A549 (cell line): ENCODE measurements at regions not wholly inside any gene's neighbourhood (a gene's known extent, or its start where the extent isn't known, plus 50 kb on each side); places are given as distances from the start of the nearest gene placed in this dataset.

Experiments used
- ATAC-seq, 2 experiments: fragments of 200-7000 bp in 1 of 2; fragments of >200 bp in 1 of 2; cut with Nextera tagmentation in 1 of 2; cut with Tn5 transposase in 1 of 2; 3 replicates each; pipeline versions ENCODE4 v1.8.0 to v1.9.1; 2018 to 2020; ENCODE audit warnings: mild to moderate bottlenecking in 1 of 2, moderate library complexity in 1 of 2
- CTCF ChIA-PET: fragments of 300-600 bp; sonication (Branson Sonifier 250); formaldehyde crosslinking; extraction: SDS; loops from one replicate; lab custom pipeline; 2021; ENCODE audit warnings: antibody characterized with exemption, inconsistent platforms; lab: Yijun Ruan, JAX
- POLR2A ChIA-PET: fragments of 350-600 bp; formaldehyde crosslinking; extraction: SDS; loops from one replicate; lab custom pipeline; 2021; ENCODE audit warnings: antibody characterized with exemption, inconsistent platforms; lab: Yijun Ruan, JAX
- DNase-seq, 2 experiments: peaks; one replicate each; pipeline versions ENCODE4 v3.0.0 to v3.0.0-alpha.2; 2011 to 2016; ENCODE audit warnings: low read depth in 1 of 2, low spot score in 1 of 2
- FAIRE-seq: peaks from 2 replicates; lab custom pipeline; 2011; peaks lifted over from hg19 to GRCh38; lab: Jason Lieb, UNC
- H3K27ac ChIP-seq, 2 experiments: fragments of >200 bp; sonication (Bioruptor Twin); formaldehyde crosslinking; 3 replicates each; pipeline ENCODE4 v1.5.1; 2016 to 2017
- H3K4me1 ChIP-seq: fragments of >200 bp; sonication (Bioruptor Twin); formaldehyde crosslinking; 3 replicates; pipeline ENCODE4 v1.6.1; 2016
- H3K4me2 ChIP-seq: fragments of >200 bp; sonication (Bioruptor Twin); formaldehyde crosslinking; 3 replicates; pipeline ENCODE4 v1.6.1; 2016
- H3K4me3 ChIP-seq: fragments of >200 bp; sonication (Bioruptor Twin); formaldehyde crosslinking; 3 replicates; pipeline ENCODE4 v1.5.1; 2016
- H3K9me3 ChIP-seq: fragments of >200 bp; sonication (Bioruptor Twin); formaldehyde crosslinking; 3 replicates; pipeline ENCODE4 v1.6.1; 2016
- CHD4 ChIP-seq: fragments of 200-600 bp; sonication (generic); IDR thresholded peaks from 2 replicates; pipeline ENCODE4 v1.6.1; 2016; ENCODE audit warnings: antibody characterized with exemption, mild to moderate bottlenecking, borderline replicate concordance
- E2F6 ChIP-seq: IDR thresholded peaks from 2 replicates; pipeline ENCODE4 v1.6.1; 2012; ENCODE audit warnings: low read depth, borderline replicate concordance
- EHF ChIP-seq: fragments of 250-450 bp; sonication (Bioruptor Pico); IDR thresholded peaks from 2 replicates; pipeline ENCODE4 v1.5.0; 2020; ENCODE audit warnings: mild to moderate bottlenecking
- ESRRA ChIP-seq: fragments of 150-350 bp; IDR thresholded peaks from 2 replicates; pipeline ENCODE4 v1.6.1; 2014; ENCODE audit warnings: mild to moderate bottlenecking, low read length, borderline replicate concordance
- FOXS1 ChIP-seq: fragments of 250-450 bp; sonication (Bioruptor Pico); IDR thresholded peaks from 2 replicates; pipeline ENCODE4 v1.5.0; 2020; ENCODE audit warnings: mild to moderate bottlenecking, moderate library complexity
- GATA3 ChIP-seq: IDR thresholded peaks from 2 replicates; pipeline ENCODE4 v1.6.1; 2012; ENCODE audit warnings: borderline replicate concordance
- HDAC2 ChIP-seq: fragments of 200-600 bp; sonication (generic); IDR thresholded peaks from 2 replicates; pipeline ENCODE4 v1.6.1; 2016
- KDM1A ChIP-seq: fragments of 200-600 bp; sonication (generic); IDR thresholded peaks from 2 replicates; pipeline ENCODE4 v1.6.1; 2016; ENCODE audit warnings: low read depth, mild to moderate bottlenecking
- KDM5A ChIP-seq: fragments of 200-600 bp; sonication (generic); IDR thresholded peaks from 2 replicates; pipeline ENCODE4 v1.6.1; 2016; ENCODE audit warnings: antibody characterized with exemption, mild to moderate bottlenecking
- MAX ChIP-seq: IDR thresholded peaks from 2 replicates; pipeline ENCODE4 v1.6.1; 2012
- MYC ChIP-seq: IDR thresholded peaks from 2 replicates; pipeline ENCODE4 v1.6.1; 2012; ENCODE audit warnings: mild to moderate bottlenecking, inconsistent platforms, low read length, improper control_type of control experiment, borderline replicate concordance
- NR3C1 ChIP-seq: fragments of >200 bp; sonication (Bioruptor Twin); formaldehyde crosslinking; IDR thresholded peaks from 3 replicates; pipeline ENCODE4 v1.6.1; 2017
- POLR2AphosphoS2 ChIP-seq: conservative IDR thresholded peaks from 2 replicates; pipeline ENCODE4 v1.6.1; 2012; ENCODE audit warnings: low read length, improper control_type of control experiment, inconsistent platforms
- RARB ChIP-seq: fragments of 250-450 bp; sonication (Bioruptor Pico); IDR thresholded peaks from 2 replicates; pipeline ENCODE4 v1.8.0; 2021; ENCODE audit warnings: mild to moderate bottlenecking, moderate library complexity
- SREBF2 ChIP-seq: fragments of 450-650 bp; IDR thresholded peaks from 2 replicates; pipeline ENCODE4 v1.6.1; 2014; ENCODE audit warnings: mild to moderate bottlenecking, moderate library complexity
- TFCP2L1 ChIP-seq: fragments of 250-450 bp; sonication (Bioruptor Pico); IDR thresholded peaks from 2 replicates; pipeline ENCODE4 v1.5.0; 2021; ENCODE audit warnings: mild to moderate bottlenecking
- TP53 ChIP-seq: fragments of 250-450 bp; sonication (Bioruptor Pico); IDR thresholded peaks from 2 replicates; pipeline ENCODE4 v1.5.0; 2021; ENCODE audit warnings: mild to moderate bottlenecking, moderate library complexity
- ZC3H11A ChIP-seq: fragments of 450-650 bp; IDR thresholded peaks from 2 replicates; pipeline ENCODE4 v1.6.1; 2014; ENCODE audit warnings: antibody characterized with exemption, mild to moderate bottlenecking
- WGBS: methylation state at CpG from one replicate; pipeline ENCODE4 v1.1.6; 2017; ENCODE audit errors: missing lambda C conversion rate; 5-methylcytosine and 5-hydroxymethylcytosine counted together
- TF ChIP-seq, protein P1 (sequence below): fragments of 250-450 bp; sonication (Bioruptor Pico); IDR thresholded peaks from 2 replicates; pipeline ENCODE4 v1.5.0; 2020; ENCODE audit warnings: low read depth, mild to moderate bottlenecking, moderate library complexity
- TF ChIP-seq, protein P2 (sequence below): fragments of >200 bp; sonication (Bioruptor Twin); formaldehyde crosslinking; IDR thresholded peaks from 3 replicates; pipeline ENCODE4 v1.5.1; 2016
- TF ChIP-seq, protein P3 (sequence below): fragments of 450-650 bp; IDR thresholded peaks from 2 replicates; pipeline ENCODE4 v1.6.1; 2014; ENCODE audit warnings: antibody characterized with exemption
- TF ChIP-seq, protein P4 (sequence below): IDR thresholded peaks from 2 replicates; pipeline ENCODE4 v1.6.1; 2012

DNA sequence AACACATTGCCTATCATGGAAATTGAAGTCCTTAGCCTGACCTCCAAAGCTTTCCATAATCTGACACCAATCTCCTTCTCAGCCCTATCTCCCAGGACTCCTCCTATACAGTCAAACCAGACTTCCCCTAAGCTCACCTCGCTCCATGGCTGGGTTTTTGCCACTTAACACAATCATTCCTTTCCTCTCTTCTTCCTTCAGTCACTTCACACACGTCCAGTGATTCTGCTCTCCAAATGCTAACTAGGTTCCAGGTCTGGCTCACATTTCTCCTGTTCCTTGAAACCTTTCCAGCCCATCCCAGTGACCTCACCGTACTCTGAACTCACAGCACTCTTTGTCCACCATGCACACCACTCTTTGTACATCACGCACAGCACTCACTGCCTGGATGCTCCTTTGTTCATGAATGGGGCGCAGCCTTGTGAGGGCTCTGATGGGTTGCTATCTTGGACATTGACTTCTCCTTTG, 98.4 kb downstream of the GLUL start:
- H3K4me3 ChIP-seq = no peak overlapping the region
- POLR2A ChIA-PET = no interaction called here
- no peak overlapping the region for H3K4me2 ChIP-seq
- DNase-seq = no peak
- H3K27ac ChIP-seq = no peak overlapping the region
- FAIRE-seq = no peak
- 65% methylated on average over 5 of the region's 5 CpGs for WGBS
- peaks cover 11% of the 10 kb centered on the region; the same call in 1 of the 3 replicates for H3K4me1 ChIP-seq
- ATAC-seq = no peak
- CTCF ChIA-PET = no interaction called here
- no peaks in the 10 kb centered on the region for H3K9me3 ChIP-seq
- TF ChIP-seq ZC3H11A = no peak

DNA sequence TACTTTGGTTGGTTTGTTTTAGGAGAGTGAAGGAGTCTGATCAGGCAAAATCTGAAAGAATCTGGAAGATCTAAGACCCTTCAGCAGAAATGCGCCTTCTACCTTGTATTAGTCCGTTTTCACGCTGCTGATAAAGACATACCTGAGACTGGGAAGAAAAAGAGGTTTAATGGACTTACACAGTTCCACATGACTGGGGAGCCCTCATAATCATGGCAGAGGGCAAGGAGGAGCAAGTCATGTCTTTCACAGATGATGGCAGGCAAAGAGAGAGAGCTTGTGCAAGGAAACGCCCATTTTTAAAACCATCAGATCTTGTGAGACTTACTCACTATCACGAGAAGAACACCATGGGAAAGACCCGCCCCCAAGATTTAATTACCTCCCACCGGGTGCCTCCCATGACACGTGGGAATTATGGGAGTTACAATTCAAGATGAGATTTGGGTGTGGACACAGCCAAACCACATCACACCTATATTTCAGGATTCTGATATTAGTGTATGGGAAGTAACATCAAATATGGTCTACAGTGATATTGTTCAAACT, 99.3 kb downstream of the GLUL start:
- Histone ChIP-seq H3K4me2 (peak overlapping the region; percentile 38), H3K27ac (no peak overlapping the region; a peak in 1 of 6 replicates), H3K4me1 (peaks cover 11% of the 10 kb centered on the region; the same call in 1 of the 3 replicates), H3K4me3 (no peak overlapping the region), H3K9me3 (no peaks in the 10 kb centered on the region)
- CTCF ChIA-PET = no interaction called here
- TF ChIP-seq TFCP2L1 (CRISPR knock-in tag) = no peak
- TF ChIP-seq EHF = no peak
- TF ChIP-seq, protein P1, sequence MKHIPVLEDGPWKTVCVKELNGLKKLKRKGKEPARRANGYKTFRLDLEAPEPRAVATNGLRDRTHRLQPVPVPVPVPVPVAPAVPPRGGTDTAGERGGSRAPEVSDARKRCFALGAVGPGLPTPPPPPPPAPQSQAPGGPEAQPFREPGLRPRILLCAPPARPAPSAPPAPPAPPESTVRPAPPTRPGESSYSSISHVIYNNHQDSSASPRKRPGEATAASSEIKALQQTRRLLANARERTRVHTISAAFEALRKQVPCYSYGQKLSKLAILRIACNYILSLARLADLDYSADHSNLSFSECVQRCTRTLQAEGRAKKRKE (CRISPR knock-in tag) = no peak
- TF ChIP-seq KDM5A = no peak
- no peak for TF ChIP-seq ESRRA
- TF ChIP-seq, protein P2, sequence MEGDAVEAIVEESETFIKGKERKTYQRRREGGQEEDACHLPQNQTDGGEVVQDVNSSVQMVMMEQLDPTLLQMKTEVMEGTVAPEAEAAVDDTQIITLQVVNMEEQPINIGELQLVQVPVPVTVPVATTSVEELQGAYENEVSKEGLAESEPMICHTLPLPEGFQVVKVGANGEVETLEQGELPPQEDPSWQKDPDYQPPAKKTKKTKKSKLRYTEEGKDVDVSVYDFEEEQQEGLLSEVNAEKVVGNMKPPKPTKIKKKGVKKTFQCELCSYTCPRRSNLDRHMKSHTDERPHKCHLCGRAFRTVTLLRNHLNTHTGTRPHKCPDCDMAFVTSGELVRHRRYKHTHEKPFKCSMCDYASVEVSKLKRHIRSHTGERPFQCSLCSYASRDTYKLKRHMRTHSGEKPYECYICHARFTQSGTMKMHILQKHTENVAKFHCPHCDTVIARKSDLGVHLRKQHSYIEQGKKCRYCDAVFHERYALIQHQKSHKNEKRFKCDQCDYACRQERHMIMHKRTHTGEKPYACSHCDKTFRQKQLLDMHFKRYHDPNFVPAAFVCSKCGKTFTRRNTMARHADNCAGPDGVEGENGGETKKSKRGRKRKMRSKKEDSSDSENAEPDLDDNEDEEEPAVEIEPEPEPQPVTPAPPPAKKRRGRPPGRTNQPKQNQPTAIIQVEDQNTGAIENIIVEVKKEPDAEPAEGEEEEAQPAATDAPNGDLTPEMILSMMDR = no peak
- TF ChIP-seq NR3C1 = no peak
- TF ChIP-seq RARB (CRISPR knock-in tag) = no peak
- no peak for TF ChIP-seq E2F6
- TF ChIP-seq, protein P3, sequence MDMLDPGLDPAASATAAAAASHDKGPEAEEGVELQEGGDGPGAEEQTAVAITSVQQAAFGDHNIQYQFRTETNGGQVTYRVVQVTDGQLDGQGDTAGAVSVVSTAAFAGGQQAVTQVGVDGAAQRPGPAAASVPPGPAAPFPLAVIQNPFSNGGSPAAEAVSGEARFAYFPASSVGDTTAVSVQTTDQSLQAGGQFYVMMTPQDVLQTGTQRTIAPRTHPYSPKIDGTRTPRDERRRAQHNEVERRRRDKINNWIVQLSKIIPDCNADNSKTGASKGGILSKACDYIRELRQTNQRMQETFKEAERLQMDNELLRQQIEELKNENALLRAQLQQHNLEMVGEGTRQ = no peak
- no peak for TF ChIP-seq KDM1A
- no peak for TF ChIP-seq MYC
- TF ChIP-seq, protein P4, sequence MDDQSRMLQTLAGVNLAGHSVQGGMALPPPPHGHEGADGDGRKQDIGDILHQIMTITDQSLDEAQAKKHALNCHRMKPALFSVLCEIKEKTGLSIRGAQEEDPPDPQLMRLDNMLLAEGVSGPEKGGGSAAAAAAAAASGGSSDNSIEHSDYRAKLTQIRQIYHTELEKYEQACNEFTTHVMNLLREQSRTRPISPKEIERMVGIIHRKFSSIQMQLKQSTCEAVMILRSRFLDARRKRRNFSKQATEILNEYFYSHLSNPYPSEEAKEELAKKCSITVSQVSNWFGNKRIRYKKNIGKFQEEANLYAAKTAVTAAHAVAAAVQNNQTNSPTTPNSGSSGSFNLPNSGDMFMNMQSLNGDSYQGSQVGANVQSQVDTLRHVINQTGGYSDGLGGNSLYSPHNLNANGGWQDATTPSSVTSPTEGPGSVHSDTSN = no peak
- no peak for TF ChIP-seq HDAC2
- no peak for TF ChIP-seq SREBF2
- no peak for ATAC-seq
- no peak for DNase-seq
- FAIRE-seq = no peak
- 60% methylated on average over 8 of the region's 8 CpGs for WGBS
- POLR2A ChIA-PET = no interaction called here

DNA sequence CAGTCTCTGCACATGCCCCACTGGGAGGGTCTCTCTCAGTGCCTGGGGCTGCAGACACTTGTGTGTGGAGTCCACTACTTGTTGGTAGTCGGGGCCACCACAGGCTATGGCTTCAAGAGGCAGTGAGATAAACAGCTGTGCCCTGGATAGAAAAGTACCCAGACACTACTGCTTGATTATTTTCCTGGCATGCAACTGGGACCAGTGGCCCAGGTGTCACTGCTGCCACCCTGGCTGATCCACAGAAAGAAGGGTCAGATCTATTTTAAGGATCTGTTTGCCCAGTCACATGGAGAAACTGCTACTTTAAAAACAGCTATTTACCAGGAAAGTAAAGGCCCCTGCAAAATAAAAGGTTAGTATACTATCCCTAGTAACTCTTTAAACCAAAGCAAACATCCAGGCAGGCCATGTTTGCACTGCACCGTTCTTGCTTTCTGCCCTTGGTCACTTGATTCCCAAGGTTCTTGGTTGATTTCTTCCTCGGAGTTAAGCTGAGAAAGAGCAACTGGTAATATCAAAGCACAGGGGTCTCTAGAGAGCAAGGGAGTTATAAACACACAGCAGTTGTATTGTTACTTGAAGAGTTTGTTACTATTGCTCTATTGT, 99.9 kb downstream of the GLUL start:
- DNase-seq = no peak
- CTCF ChIA-PET = interaction anchor here (0.6 kb wide), 1 partner anchor 16 kb away, joined by 3 read pairs; no protein-coding TSS in a partner anchor
- no peak for TF ChIP-seq GATA3
- TF ChIP-seq, protein P1 (CRISPR knock-in tag) = no peak
- no peak for TF ChIP-seq TP53 (CRISPR knock-in tag)
- no peak for TF ChIP-seq KDM1A
- TF ChIP-seq, protein P3 = no peak
- no peak for TF ChIP-seq FOXS1 (CRISPR knock-in tag)
- no peak for TF ChIP-seq CHD4
- TF ChIP-seq, protein P2 = no peak
- TF ChIP-seq MAX = no peak
- TF ChIP-seq TFCP2L1 (CRISPR knock-in tag) = no peak
- TF ChIP-seq POLR2AphosphoS2 = no peak
- no peak for TF ChIP-seq NR3C1

More for the DNA sequence above, 99.9 kb downstream of the GLUL start:
- WGBS = 12% methylated on average over 3 of the region's 3 CpGs
- ATAC-seq (peak in 1 of 2 experiments; percentile 38; a peak in 1 of 6 replicates), FAIRE-seq (no peak)
- no peak overlapping the region for H3K4me3 ChIP-seq
- peaks cover 11% of the 10 kb centered on the region; the same call in 1 of the 3 replicates for H3K4me1 ChIP-seq
- POLR2A ChIA-PET = no interaction called here
- peak overlapping the region; percentile 38 for H3K4me2 ChIP-seq
- H3K9me3 ChIP-seq = no peaks in the 10 kb centered on the region
- no peak overlapping the region; a peak in 1 of 6 replicates for H3K27ac ChIP-seq
